ENCODE measurements at regions not wholly inside any gene's neighbourhood (a gene's known extent, or its start where the extent isn't known, plus 50 kb on each side); places are given as distances from the start of the nearest gene placed in this dataset.
A peak's percentile ranks its signal among the peaks of the same experiment; 100 is the strongest.

DNA sequence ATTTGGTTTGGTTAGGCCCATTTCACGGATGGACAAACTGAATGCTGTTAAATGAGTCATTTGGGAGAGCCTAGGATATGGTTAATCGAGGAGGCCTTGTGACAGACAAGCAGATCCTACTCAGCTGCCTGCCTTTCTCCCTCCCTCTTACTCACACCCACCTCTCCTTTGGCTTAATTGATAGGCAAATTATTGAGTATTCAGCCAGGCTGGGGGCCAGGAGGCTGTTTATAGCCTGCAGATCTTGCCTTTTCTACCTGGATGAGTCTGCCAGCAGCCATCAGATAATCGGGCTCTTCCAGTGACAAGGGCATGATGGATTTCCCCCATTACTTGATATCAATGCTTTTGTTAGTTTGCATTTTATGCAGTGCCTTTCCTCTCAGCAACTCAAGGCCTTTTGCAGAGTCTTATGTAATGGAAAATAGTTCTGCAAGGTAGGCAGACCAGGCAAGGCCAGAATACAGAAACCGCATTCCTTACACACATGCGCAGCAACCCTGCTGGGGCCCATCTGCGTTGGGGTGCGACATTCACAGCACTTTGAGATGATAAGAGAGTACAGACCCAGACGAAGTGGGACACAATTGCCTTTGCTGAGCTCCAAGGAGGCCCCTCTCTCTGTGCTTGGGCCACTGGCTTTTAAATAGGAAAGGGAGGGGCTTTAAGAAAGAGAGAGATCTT is 96.2 kb upstream of the ATP6AP2 start:
- H3K27ac ChIP-seq (ENCODE audit: low read length), result peak overlapping the region; percentile 42
- H3K79me2 ChIP-seq (replicated peaks; ENCODE audit: insufficient read depth, low read length), result no peaks in the 10 kb centered on the region
- no peaks in the 10 kb centered on the region for H3K9me3 ChIP-seq (ENCODE audit: low read length)
- peak overlapping the region; percentile 29 for H3K9ac ChIP-seq (ENCODE audit: low read length)
- no peak overlapping the region for H2AFZ ChIP-seq (ENCODE audit: low read depth, low read length)
- H3K36me3 ChIP-seq (ENCODE audit: insufficient read depth, low read length), result no peaks in the 10 kb centered on the region
- no peaks in the 10 kb centered on the region for H3K27me3 ChIP-seq (ENCODE audit: insufficient read depth, low read depth, low read length)
- H3F3A ChIP-seq (ENCODE audit: insufficient read depth, low read length, poor library complexity, severe bottlenecking), result no peaks in the 10 kb centered on the region
- H4K20me1 ChIP-seq (ENCODE audit: insufficient read depth), result no peaks in the 10 kb centered on the region
- no peaks in the 10 kb centered on the region for H3K9me2 ChIP-seq (ENCODE audit: insufficient read depth, low read length)
- H3K4me3 ChIP-seq (ENCODE audit: low read length), result no peak overlapping the region
- TF ChIP-seq POLR2AphosphoS5 (IDR thresholded peaks at IDR 0.05) (peak; percentile 28), EP300 (conservative IDR thresholded peaks at IDR 0.05; ENCODE audit: poor library complexity, severe bottlenecking) (peak; percentile 29), REST (IDR thresholded peaks at IDR 0.05; ENCODE audit: borderline replicate concordance) (no peak)
- H3K4me2 ChIP-seq (ENCODE audit: low read length), result no peak overlapping the region

DNA sequence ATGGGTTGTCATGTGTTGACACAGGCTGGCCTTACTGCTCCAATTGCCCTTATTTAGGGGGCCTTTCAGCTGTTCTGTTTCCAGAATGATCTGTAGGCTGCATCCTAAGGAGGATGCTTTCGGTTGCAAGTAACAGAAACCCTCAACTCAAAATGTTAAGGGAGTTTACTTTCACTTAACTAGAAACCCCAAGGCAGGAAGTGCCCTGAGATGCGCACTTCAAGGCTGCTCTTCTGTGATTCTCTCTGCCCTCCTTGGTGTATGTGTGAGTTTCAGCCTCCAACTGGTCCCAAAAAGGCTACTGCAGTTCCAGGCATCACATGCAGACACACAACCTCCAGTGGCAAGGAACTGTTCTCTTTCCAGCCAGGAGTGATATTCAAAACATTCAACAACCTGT is 97.3 kb upstream of the ATP6AP2 start:
- H3K9me3 ChIP-seq (ENCODE audit: low read length), result no peaks in the 10 kb centered on the region
- H3K9me2 ChIP-seq (ENCODE audit: insufficient read depth, low read length), result no peaks in the 10 kb centered on the region
- no peaks in the 10 kb centered on the region for H4K20me1 ChIP-seq (ENCODE audit: insufficient read depth)
- H3K79me2 ChIP-seq (replicated peaks; ENCODE audit: insufficient read depth, low read length), result no peaks in the 10 kb centered on the region
- TF ChIP-seq EZH2 (IDR thresholded peaks at IDR 0.05; ENCODE audit: borderline replicate concordance, insufficient read depth, low read length, poor library complexity, severe bottlenecking), result no peak
- no peak for TF ChIP-seq SMC3 (conservative IDR thresholded peaks at IDR 0.05; ENCODE audit: poor library complexity)
- no peak for TF ChIP-seq RAD21 (conservative IDR thresholded peaks at IDR 0.05)
- no peak for TF ChIP-seq MXI1 (conservative IDR thresholded peaks at IDR 0.05; ENCODE audit: poor library complexity, severe bottlenecking)
- TF ChIP-seq, protein P1, sequence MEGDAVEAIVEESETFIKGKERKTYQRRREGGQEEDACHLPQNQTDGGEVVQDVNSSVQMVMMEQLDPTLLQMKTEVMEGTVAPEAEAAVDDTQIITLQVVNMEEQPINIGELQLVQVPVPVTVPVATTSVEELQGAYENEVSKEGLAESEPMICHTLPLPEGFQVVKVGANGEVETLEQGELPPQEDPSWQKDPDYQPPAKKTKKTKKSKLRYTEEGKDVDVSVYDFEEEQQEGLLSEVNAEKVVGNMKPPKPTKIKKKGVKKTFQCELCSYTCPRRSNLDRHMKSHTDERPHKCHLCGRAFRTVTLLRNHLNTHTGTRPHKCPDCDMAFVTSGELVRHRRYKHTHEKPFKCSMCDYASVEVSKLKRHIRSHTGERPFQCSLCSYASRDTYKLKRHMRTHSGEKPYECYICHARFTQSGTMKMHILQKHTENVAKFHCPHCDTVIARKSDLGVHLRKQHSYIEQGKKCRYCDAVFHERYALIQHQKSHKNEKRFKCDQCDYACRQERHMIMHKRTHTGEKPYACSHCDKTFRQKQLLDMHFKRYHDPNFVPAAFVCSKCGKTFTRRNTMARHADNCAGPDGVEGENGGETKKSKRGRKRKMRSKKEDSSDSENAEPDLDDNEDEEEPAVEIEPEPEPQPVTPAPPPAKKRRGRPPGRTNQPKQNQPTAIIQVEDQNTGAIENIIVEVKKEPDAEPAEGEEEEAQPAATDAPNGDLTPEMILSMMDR (IDR thresholded peaks at IDR 0.05; ENCODE audit: poor library complexity, severe bottlenecking), result no peak
- no peak for TF ChIP-seq TAF1 (IDR thresholded peaks at IDR 0.05; ENCODE audit: low read depth)
- TF ChIP-seq POLR2AphosphoS5 (IDR thresholded peaks at IDR 0.05), result no peak
- no peak for TF ChIP-seq EP300 (conservative IDR thresholded peaks at IDR 0.05; ENCODE audit: poor library complexity, severe bottlenecking)
- no peak for TF ChIP-seq REST (IDR thresholded peaks at IDR 0.05; ENCODE audit: borderline replicate concordance)
- no peaks in the 10 kb centered on the region for H3K27me3 ChIP-seq (ENCODE audit: insufficient read depth, low read depth, low read length)
- no peak overlapping the region for H3K9ac ChIP-seq (ENCODE audit: low read length)
- no peak overlapping the region for H3K4me3 ChIP-seq (ENCODE audit: low read length)
- no peak overlapping the region for H3K4me2 ChIP-seq (ENCODE audit: low read length)
- no peaks in the 10 kb centered on the region for H3F3A ChIP-seq (ENCODE audit: insufficient read depth, low read length, poor library complexity, severe bottlenecking)
- H3K27ac ChIP-seq (ENCODE audit: low read length), result no peak overlapping the region
- H3K36me3 ChIP-seq (ENCODE audit: insufficient read depth, low read length), result no peaks in the 10 kb centered on the region
- H2AFZ ChIP-seq (ENCODE audit: low read depth, low read length), result no peak overlapping the region

Measured in neural cell (in vitro differentiated cells).